ENCODE measurements at regions not wholly inside any gene's neighbourhood (a gene's known extent, or its start where the extent isn't known, plus 50 kb on each side); places are given as distances from the start of the nearest gene placed in this dataset.

DNA sequence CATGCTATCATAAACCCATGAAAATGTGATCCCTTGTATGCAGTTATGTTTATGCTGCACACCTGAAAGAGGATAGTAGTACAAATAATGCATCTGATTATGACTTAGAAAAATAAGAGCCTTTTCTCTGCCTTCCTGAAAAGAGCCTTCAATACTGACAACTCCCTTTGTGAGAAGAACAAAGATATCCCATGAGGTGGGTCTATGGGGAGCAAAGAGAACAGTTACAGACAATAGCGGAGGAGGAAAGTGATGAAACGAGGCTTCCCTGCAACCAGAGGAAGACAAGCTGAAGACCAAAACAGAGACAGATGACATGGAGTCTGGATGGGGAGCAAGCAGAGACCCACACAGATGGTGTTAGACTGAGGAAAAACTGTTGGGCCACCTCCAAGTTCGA is 598.3 kb upstream of the PLXNA2 start:
- no peak for DNase-seq (ENCODE audit: low read depth in 3 of 3)

DNA sequence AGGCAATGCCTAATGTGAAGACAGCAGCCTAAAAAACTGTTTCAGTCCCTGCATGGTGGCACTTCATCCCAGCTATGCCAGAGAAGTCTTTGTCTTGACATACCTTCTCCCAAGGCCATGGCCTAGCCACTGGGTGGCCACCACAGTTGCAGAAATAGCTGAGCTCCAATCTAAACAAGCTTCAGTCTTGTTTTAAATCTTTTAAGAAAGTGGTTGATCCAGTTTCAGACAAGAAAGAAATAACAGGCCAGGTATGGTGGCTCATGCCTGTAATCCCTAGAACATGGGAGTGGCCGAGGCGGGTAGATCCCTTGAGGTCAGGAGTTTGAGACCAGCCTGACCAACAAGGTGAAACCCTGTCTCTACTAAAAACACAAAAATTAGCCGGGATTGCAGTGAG is 600.0 kb upstream of the PLXNA2 start:
- no peak for DNase-seq (ENCODE audit: low read depth in 3 of 3)

GRCh38 chr1:208848854-208849253 is 604.7 kb upstream of the PLXNA2 start:
- no peak for DNase-seq (ENCODE audit: low read depth in 3 of 3)

- DNase-seq (ENCODE audit: low read depth in 3 of 3), result no peak
These were observed 606.3 kb upstream of the PLXNA2 start for GRCh38 chr1:208850442-208850841.

DNA sequence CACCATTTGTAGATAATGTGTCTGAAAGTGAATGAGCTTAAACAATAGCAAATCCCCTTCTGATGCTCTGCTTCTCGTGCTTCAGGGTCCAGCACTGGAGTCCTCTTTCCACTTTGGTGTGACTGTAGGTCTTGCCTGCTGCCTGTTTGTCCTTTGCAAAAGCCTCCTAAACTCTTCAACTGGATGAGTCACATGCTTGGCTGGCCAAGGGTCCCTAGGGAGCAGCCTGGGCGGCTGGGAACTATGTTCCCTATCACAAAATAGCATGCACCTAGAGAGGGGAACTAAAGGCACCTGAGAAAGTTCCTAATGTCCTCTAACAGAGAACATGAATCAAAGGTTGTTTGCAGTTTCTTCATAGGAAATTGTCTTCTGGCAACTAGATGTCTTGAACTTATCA is 607.2 kb upstream of the PLXNA2 start:
- no peak for DNase-seq (ENCODE audit: low read depth in 3 of 3)

DNA sequence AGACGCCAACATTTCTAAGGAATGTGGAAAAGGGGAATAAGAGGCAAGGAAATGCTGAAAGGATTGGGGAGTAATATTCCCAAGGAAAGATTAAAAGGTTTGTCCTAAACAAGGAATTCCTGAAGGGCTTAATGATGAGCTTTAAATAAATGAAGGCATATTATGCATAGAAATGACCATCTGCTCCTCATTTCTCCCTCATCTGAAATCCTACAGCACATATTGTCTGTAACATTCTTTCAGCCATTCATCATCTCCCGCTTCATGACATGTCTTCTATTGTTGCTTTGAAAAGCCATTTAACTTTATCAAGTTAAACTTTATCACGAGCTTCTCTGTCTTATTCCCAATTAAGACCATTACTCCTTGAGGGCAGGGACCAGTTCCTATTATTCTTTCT is 608.7 kb upstream of the PLXNA2 start:
- no peak for DNase-seq (ENCODE audit: low read depth in 3 of 3)

- no peak for DNase-seq (ENCODE audit: low read depth in 3 of 3)
These were observed 611.2 kb upstream of the PLXNA2 start for GRCh38 chr1:208855403-208855802.

- DNase-seq (ENCODE audit: low read depth in 3 of 3), result no peak
These were observed 613.3 kb upstream of the PLXNA2 start for GRCh38 chr1:208857465-208857864.

DNA sequence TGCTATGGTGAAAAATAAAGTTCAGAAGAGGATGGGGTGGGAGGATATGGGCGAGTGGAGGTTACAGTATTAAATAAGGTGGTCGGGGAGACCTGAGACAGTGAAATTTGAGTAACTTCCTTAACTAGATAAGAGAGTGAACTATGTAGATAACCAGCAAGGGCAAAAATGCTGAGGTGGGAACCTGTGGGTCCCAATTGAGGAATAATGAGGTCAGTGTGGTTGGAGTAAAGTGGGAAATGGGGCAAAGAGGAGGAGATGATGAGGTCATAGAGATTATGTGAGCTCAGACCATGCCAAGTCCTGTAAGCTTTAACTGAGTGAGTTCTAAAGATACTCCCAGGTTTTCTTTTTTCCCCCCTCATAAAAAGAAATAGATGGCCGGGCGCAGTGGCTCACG is 614.6 kb upstream of the PLXNA2 start:
- DNase-seq (ENCODE audit: low read depth in 3 of 3), result no peak

DNA sequence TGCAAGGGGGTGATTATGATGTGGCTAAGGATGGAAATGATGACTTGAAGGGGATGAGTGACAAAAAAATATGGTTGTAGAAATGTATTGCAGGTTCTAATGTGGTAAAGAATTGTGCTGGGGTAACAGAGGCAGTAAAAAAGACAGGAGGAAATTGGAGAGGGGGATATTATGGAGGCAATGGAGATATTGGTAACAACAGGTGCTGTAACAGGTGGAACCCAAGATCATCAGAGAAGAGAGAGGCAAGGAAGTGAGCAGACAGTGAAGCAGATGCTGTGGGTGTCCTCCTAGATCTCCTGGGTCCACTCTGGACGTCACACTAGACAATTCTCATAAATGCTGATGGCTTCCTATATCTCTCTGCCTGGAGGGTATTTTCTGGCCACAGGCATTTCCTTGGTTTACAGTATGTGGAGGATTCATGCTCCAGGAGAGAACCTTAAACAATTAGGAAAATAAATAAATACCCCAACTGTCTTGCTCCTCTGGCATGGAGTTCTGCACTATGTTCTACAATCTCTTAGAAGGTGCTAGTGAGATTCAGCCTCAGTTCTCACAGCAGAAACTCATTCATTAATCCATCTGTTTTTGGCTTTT is 620.3 kb upstream of the PLXNA2 start:
- no peak for DNase-seq (ENCODE audit: low read depth in 3 of 3)

DNA sequence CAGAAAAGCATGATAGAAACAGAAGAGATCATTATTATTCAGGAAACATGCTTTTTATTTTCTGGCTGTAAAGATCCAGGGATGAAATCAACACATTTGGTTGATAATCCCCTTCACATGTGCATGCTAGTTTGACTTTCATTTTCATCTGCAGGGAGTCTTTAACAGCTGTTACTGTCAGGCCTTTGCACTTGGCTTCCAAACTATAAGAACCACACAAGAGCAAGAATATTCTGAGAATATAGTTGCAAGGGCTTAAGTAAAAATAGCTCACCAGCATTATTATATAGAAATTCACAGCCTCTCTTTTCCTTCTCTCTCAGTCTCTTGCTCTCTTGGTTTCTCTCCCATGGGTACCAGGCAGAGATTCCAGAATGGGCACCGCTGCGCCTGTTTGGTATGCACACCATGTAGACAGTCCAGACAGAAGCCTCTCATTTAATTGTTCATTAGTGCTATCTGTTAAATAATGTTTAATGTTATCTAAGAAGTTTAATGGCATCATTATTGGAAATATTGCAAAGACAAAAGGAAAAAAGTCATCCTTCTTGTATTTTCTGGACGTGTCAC is 622.3 kb upstream of the PLXNA2 start:
- DNase-seq (ENCODE audit: low read depth in 3 of 3), result no peak

GRCh38 chr1:208868554-208868953 is 624.4 kb upstream of the PLXNA2 start:
- no peak for DNase-seq (ENCODE audit: low read depth in 3 of 3)

DNA sequence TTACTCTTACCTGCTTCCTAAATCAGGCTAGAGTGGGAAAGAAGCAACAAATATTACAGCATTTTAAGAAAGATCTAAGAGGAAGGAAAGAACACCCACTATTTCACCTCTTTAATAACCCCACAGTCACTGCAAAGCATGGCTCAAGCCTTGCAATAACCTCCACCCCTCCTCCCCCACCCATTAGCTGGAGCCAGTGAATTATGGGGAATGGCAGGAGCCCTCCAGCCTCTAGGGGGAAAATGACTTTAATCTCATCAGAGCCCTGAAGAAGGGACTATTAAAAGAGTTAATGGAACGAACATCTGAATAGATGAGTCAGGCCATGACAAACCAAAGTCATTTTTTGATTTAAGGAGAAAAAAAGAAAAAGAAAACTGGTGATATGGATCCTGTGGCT is 630.7 kb upstream of the PLXNA2 start:
- no peak for DNase-seq (ENCODE audit: low read depth in 3 of 3)

DNA sequence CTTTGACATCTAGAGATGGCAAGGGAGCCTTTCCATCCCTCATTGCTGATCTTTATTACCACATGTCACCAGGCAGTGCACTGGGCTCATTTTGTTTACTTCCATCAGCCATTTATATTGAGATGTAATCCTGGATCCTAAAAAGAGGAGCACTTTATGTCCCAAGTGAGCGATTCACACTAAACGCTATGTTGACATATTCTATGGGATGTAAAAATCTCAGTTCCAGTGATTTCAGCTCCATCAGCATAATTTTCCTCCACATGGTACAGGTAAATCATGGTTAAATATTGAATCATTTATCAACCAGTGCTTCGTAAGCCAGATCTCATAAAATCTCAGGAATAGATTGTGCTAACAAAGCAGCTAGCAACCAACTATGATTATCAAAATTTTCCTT is 634.8 kb upstream of the PLXNA2 start:
- DNase-seq (ENCODE audit: low read depth in 3 of 3), result no peak

DNA sequence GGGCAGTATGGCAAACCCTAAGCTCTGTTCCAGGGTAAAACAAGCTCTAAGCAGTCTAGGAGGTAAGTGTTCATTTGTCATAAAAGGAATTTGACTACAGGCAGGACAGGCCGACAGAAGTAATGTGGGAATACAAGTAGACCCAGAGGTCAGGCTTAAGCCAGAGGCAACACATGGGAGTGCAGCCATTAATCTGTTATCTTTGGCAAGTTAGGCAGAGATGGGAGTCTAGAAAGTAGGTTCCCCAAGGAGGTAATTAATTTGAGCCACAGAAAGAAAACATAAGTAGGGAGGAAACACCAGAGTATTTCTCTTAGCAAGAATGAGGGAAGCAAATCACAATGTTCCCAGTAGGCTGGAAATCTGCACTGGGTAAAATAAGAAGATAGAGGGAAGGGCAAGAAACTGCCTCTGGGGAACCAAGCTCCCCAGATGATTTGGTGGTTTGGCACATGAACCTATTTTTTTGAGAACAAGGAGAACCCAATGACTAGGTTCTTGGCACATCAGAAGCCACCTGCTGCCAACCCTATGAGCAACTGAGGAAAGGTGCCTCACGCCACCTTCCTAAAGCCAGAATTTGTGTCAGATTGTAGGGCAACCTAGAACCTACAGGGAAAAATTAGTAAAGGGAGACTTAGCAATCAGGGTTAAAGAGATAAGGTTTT is 636.4 kb upstream of the PLXNA2 start:
- no peak for DNase-seq (ENCODE audit: low read depth in 3 of 3)

DNA sequence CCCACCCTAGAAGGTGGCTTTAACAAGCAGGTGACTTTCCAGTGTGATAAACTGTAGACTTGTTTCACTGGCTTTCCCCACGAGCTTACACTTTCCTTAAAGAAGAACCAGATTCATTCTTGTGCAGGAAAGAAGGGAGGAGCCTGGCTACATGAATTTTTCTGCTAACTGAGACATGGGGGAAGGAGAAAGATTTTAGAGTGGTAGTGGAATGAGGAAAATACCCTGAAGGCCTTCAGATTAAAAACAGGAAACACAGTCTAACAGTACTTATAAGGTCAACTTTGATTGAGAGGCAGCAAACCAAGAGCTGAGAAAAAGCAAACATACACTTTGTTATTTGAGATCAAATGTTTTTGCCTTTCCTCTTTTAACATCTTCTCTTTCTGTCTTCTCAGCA is 640.9 kb upstream of the PLXNA2 start:
- no peak for DNase-seq (ENCODE audit: low read depth in 3 of 3)

DNA sequence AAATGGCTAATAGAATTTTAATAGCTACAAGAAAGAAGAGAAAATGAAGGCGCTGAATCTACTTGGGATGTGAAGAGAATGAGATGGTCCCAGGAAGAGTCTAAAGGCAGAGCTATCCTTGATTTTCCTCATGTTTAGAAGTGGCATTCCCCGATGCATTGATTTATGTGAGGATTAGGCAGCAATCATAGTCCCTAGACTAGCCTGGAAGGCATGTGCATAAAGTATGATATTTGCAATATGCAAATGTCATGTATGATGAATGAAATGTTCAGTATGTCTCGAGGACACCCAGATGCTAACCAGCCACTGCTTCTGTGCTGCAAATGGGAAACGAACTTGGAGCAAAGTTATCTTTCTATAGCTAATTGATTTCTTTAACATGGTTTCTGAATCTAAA is 641.5 kb upstream of the PLXNA2 start:
- DNase-seq (ENCODE audit: low read depth in 3 of 3), result no peak

DNA sequence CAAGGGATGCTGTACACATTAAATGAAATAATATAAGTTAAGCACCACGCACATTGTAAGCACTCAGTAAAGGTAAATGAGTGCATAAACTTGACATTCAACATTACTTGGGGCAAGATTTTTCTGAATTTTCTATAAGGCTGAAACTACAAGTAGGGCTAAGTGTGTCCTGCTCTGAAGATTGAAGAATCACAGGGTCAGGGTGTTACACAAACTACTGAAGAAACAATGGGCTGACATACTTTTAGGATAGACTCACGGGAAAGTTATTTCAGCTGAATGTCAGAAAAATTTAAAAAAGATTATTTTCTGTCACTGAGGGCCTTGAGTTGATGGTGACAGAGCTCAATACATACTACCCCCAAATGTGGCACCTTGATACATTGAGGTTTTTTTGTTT is 644.2 kb upstream of the PLXNA2 start:
- DNase-seq (ENCODE audit: low read depth in 3 of 3), result no peak

DNA sequence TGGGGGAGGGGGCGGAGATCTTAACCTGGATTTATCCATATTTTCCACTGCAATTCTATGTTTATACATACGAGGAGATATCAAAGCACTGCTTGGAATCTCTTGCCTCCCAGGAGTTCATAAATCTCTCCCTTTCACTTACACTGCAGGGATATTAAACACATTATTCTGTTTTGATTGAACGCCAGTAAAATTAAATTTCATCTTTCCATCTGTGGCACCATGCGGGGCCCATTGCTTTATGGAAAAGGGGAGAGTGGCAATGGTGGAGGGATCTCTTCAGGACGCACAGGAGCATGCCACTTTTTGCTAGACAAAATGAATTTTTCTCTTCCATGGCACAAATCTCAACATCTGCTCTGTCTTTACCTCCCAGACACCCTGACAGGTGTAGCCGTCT is 648.0 kb upstream of the PLXNA2 start:
- no peak for DNase-seq (ENCODE audit: low read depth in 3 of 3)

DNA sequence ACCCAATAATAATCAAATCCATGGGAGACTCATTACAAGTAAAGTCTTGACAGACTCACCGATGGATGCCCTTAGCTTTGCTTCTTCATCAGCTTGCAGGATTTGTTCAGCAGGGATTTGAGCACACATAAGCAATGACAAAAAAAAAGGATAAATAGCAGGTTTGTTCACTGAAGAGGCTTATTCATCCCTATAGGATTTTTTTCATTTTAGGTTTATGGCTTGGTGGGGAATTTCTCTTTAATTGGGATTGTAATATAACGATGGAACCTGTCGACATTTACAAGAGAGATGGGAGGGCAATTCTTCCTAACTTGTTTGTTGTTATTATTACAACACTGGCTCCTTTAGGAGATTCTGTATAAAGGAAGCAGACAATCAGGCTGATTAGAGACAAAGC is 649.1 kb upstream of the PLXNA2 start:
- no peak for DNase-seq (ENCODE audit: low read depth in 3 of 3)

DNA sequence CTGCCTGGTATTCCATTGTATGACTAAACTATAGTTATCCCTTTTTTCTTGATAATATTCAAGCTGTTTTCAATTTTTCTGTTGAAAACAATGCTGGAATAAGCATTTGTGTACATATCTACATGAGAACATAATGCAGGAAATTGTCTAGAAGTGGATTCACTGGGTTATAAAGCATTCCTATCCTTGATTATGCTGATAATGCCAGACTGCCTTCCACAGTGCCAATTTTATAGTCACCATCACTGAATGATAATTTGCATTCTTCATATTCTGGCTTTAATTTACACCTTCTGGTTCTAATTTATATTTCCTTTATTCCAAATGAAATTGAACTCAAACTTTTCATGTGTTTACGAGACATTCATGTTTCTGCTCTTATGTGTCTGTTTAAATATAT is 651.0 kb upstream of the PLXNA2 start:
- no peak for DNase-seq (ENCODE audit: low read depth in 3 of 3)

DNA sequence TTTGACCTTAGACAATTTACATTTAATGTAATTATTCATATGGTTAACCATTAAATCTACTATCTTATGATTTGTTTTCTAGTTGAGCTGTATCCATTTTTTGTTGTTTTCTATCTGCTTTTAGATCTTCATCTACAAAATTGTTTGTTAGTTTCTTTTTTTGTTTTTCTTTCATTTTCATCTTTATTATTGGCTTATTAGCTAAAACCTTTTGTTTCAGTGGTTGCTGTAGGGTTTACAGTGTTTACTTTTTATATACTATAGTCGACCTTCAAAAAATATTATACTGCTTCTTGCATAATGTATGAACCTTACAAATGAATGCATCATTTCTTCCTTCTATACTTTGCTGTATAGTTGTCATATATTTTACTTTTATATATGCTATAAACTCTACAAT is 651.6 kb upstream of the PLXNA2 start:
- no peak for DNase-seq (ENCODE audit: low read depth in 3 of 3)

GRCh38 chr1:208896768-208897167 is 652.6 kb upstream of the PLXNA2 start:
- DNase-seq (ENCODE audit: low read depth in 3 of 3), result no peak

- no peak for DNase-seq (ENCODE audit: low read depth in 3 of 3)
These were observed 655.3 kb upstream of the PLXNA2 start for GRCh38 chr1:208899438-208899837.

Measured in stimulated activated CD4-positive, alpha-beta T cell treated with anti-CD3 and anti-CD28 coated beads, TNF-alpha, amount 100 ng/mL, for 4 hours (primary cell).